SJSA1 (cell line): ENCODE measurements at regions not wholly inside any gene's neighbourhood (a gene's known extent, or its start where the extent isn't known, plus 50 kb on each side); places are given as distances from the start of the nearest gene placed in this dataset.

Experiments used
- DNase-seq, 2 experiments: peaks; one replicate each; pipeline ENCODE4 v3.0.0-alpha.2; 2015 to 2020; ENCODE audit warnings: low spot score in 2 of 2, low read depth in 1 of 2
- H3K27ac ChIP-seq: fragments of 250-450 bp; sonication (Bioruptor Pico); 2 replicates; pipeline ENCODE4 v1.5.1; 2020; ENCODE audit warnings: mild to moderate bottlenecking, moderate library complexity
- H3K27me3 ChIP-seq: fragments of 250-450 bp; sonication (Bioruptor Pico); replicated peaks from 2 replicates; pipeline ENCODE4 v1.5.1; 2020; ENCODE audit warnings: mild to moderate bottlenecking, moderate library complexity
- H3K36me3 ChIP-seq: fragments of 250-450 bp; sonication (Bioruptor Pico); 2 replicates; pipeline ENCODE4 v1.5.1; 2020; ENCODE audit warnings: mild to moderate bottlenecking
- H3K4me1 ChIP-seq: fragments of 250-450 bp; sonication (Bioruptor Pico); replicated peaks from 2 replicates; pipeline ENCODE4 v1.6.1; 2021; ENCODE audit warnings: mild to moderate bottlenecking
- H3K4me3 ChIP-seq: fragments of 250-450 bp; sonication (Bioruptor Pico); 2 replicates; pipeline ENCODE4 v1.5.1; 2020; ENCODE audit warnings: mild to moderate bottlenecking
- H3K9me3 ChIP-seq: fragments of 250-450 bp; sonication (Bioruptor Pico); replicated peaks from 2 replicates; pipeline ENCODE4 v1.5.1; 2020; ENCODE audit warnings: mild to moderate bottlenecking

- Histone ChIP-seq H3K27ac (no peak overlapping the region), H3K9me3 (no peaks in the 10 kb centered on the region), H3K36me3 (no peaks in the 10 kb centered on the region), H3K4me1 (no peaks in the 10 kb centered on the region), H3K4me3 (no peak overlapping the region), H3K27me3 (no peaks in the 10 kb centered on the region)
- peak in 1 of 2 experiments; percentile 0 for DNase-seq
Measured at GRCh38 chrY:4483693-4484092, 516.4 kb upstream of the PCDH11Y start.
